Stimulated activated CD4-positive, alpha-beta T cell treated with anti-CD3 and anti-CD28 coated beads, Interleukin-2, amount 100 ng/mL, for 4 hours (primary cell): ENCODE measurements at regions not wholly inside any gene's neighbourhood (a gene's known extent, or its start where the extent isn't known, plus 50 kb on each side); places are given as distances from the start of the nearest gene placed in this dataset.

Source experiments
- DNase-seq: peaks from one replicate; pipeline ENCODE4 v3.0.0-alpha.2; 2020; ENCODE audit warnings: low read depth

- no peak for DNase-seq
These were observed 748.5 kb upstream of the CBLB start for GRCh38 chr3:106617276-106617675.

DNA sequence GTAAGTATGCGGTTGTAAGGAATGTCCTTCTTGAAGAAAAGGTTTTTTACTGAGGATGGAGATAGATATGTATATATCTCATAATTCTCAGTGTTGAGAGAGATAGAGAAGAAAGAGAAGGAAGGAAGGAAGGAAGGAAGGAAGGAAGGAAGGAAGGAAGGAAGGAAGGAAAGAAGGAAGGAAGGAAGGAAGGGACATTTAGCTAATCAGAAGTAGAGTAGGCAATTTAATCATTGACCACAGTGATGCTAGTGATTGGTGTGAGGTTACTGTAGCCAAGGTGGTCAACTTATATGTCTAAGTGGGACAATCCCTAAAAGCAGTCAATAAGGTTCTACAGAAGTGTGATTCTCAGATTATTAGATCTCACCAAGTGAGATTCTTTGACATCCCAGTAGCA, 751.8 kb upstream of the CBLB start:
- no peak for DNase-seq

- DNase-seq = no peak
These were observed 753.1 kb upstream of the CCDC54 start for GRCh38 chr3:106624154-106624553.

DNA sequence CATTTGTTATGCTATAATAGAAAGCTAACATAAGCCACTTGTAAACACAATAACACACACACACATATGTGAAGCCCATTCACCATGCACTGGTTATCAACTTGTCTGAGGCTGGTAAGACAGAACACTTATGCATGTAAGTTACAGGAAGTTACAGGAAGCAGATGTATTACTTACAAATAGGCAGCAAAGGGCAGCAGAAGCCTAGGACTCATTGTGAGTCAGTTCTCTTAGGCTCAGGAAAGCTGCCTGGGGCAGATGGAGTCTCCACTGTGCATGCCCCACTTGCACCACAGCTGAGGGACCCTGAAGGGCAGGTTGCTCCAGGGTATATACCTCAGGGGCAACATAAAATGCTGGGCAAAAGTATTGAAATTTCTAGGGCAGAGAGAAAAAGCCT, 748.8 kb upstream of the CCDC54 start:
- no peak for DNase-seq

GRCh38 chr3:106629215-106629832, 747.9 kb upstream of the CCDC54 start:
- no peak for DNase-seq

DNA sequence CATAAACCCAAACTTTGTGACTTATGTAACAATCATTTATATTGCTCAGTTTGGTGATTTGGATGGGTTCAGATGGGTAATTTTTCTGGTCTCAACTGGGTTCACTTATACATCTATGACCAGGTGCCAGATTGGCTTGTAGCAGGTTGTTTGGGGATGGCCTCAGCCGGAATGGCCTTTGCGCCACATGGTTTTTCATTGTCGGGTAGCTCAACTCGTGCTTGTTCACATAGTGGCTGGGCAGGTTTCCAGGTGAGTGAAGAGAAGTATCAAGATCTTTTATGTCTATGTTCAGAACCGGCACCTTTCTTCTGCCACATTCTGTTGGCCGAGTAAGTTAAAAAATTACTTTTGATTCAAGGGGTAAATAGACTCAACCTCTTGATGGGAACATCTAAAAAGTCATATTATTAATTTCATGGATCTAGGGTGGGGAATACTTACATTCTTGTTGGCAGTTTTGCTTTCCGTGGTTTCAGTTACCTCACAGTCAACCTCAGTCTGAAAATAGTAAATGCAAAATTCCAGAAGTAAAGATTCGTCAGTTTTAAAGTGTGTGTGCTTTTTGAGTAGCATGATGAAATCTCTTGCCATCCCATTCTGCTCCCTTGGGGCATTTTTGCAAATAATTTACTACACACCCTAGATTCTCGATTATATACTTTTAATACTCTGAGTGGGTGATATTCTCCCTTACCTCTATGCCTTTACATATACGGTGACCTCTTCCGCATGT, 745.7 kb upstream of the CCDC54 start:
- no peak for DNase-seq

DNA sequence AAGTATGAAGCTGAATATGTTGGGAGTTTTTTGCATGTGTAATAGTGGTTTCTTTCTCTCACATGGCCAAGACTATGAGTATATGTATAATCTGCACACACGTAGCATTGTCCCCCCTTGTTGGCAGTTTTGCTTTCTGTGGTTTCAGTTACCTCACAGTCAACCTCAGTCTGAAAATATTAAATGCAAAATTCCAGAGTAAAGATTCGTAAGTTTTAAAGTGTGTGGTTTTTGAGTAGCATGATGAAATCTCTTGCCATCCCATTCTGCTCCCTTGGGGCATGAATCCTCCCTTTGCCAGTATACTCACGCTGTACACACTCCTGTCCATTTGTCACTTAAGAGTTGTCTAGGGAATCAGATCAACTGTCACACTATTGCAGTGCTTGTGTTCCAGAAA, 742.0 kb upstream of the CCDC54 start:
- DNase-seq = no peak

DNA sequence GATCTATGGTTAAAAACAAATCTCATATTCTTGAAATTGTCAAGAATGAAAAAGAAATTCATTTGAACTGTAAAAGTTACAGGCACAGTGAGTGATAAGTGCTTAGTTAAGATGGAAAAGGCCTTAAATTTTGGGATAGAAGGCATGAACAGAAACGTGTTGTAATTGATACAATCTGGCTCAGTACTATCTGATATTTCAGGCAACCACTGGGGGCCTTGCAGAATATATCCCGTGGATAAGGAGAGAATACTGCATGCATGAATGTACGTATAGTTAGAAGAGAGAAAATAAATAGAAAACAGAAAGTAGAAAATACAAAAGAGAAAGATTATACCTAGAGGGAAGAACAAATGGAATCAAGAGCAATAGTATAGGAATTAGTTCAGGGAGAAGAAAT, 741.4 kb upstream of the CCDC54 start:
- DNase-seq = no peak

DNA sequence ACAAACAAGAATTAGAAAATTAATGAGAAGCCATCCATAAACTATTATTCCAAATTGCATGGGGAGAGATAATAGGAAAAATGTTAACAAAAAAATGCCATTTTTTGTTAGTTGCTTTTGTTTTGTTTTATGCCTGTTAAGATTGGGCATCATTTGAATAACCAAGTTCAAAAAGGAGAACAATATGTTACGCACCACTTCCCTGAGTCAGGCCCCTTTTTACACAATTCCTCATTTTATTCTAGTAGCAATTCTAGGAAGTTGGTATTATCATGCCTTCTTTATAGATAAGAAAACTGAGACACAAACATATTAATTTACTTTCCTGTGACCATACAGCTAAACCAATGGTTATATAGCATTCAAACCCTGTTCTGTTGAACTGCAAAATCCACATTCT, 736.9 kb upstream of the CCDC54 start:
- no peak for DNase-seq

- no peak for DNase-seq
These were observed 735.1 kb upstream of the CCDC54 start for GRCh38 chr3:106642161-106642560.

- DNase-seq = no peak
These were observed 733.5 kb upstream of the CCDC54 start for GRCh38 chr3:106643684-106644161.

DNA sequence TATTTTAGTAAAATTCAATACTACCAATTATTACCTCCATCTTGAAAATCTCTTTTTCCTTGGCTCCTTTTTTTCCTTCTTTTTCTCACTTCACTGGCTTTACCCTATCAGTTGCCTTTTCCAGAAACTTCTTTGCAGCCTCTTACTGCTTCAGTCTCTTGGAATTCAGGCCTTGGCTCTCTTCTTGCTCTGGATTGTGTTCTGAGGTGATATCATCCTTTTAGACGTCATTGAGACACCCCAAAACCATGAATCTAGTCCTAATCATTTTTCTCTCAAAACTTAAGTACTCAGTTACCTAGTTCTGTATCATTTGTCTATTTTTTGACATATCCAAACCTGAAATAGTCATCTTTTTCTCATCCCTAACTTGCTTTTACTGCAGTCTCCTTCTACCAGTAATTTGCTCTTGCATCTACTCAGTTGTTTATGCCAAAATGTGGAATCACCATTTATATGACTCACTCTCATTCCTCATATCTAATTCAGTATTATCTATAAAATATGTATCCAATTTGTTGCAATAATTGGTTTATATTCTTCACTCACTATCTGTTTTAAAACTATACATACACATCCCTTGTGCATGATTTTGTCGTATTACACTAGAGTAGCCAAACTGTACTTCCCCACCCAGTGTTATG, 703.2 kb upstream of the CCDC54 start:
- DNase-seq = no peak

DNA sequence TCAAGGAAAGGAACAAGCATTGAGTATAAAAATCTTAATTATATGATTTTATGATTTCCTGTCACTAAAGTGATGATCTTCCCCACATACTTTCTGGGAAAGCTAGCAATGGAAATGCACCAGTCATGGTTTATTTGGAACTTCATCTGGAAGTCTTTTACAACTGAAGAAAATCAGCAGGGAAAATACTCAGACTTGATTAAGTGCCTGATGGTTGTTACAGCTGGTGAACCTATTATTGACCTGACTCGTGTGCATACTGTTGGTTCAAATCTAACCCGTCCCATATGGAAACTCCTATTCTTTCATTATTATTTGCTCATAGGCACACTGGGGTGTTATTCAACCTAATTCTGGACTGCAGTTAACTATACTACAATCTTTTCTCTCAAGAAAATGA, 701.8 kb upstream of the CCDC54 start:
- no peak for DNase-seq

DNA sequence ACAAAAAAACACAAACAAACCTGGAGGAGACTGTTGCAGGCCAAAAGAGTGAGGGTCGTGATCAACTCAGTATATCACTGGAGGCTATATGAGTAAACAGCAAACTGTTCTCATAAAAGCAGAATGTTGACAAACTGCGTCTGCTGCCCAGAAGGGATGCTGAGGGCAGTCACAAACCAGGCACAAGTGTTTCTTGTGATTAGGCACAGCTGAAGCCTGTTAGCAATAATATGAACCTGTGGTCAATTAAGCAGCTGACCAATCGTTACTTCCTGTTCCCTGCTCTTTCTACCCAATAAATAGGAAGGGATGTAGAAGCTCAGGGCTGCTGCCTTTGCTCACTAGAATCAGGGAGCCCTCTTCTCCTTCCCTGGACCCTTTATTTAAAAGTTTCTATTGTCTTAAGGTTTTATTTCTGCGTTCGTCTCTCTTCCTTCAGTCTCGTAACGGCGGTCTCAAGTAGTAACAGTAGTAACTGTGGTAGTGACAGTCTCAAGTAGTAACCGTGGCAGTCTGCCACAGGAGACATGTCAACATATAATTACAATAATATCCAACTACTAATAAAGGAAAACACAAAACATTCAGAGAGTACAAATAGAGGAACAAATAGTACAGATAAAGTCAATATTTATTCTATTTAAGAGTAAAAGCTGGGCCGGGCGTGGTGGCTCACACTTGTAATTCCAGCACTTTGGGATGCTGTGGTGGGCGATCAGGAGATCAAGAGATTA, 698.4 kb upstream of the CCDC54 start:
- DNase-seq = no peak

GRCh38 chr3:106683953-106684620, 693.2 kb upstream of the CCDC54 start:
- DNase-seq = no peak

- DNase-seq = no peak
These were observed 691.5 kb upstream of the CCDC54 start for GRCh38 chr3:106685745-106686144.

GRCh38 chr3:106687905-106688304, 689.3 kb upstream of the CCDC54 start:
- DNase-seq = no peak

GRCh38 chr3:106688464-106688863, 688.8 kb upstream of the CCDC54 start:
- DNase-seq = no peak

DNA sequence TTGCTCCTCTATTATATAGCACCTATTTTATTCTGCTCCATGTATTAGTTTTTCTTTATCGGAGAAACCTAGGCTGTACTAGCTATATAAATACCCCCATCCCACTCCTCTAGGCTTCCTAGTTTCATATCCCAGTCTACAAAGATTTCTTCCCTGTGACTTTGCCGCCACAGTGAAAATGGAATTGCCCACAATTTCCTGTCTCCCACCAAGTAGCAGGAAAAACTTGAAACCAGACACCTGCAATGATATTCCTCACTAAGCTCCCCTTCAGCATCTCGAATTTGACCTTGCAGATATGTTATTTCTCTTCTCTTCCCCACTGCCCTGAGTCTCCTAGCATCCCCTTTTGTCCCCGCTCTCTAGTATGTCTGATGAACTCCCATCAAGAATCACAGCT, 685.8 kb upstream of the CCDC54 start:
- no peak for DNase-seq

DNA sequence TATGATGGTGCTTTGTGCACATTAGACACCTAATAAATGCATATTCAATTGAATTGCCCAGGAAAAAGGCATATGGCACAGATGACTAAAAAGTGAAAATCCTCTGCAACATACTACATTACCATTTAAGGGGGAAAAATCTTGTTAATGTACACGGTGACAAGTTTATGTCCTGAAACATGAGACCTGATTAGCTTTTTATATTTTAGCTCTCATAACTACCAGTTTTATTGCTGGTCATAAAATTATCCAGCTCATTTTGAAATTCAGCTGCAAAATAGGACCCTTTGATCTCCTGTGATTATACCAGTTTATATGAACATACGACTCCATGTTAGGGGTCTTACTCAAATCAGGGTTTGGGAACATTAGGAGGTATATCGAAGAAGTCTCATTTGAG, 684.6 kb upstream of the CCDC54 start:
- DNase-seq = no peak

GRCh38 chr3:106699122-106699521, 678.1 kb upstream of the CCDC54 start:
- DNase-seq = no peak

DNA sequence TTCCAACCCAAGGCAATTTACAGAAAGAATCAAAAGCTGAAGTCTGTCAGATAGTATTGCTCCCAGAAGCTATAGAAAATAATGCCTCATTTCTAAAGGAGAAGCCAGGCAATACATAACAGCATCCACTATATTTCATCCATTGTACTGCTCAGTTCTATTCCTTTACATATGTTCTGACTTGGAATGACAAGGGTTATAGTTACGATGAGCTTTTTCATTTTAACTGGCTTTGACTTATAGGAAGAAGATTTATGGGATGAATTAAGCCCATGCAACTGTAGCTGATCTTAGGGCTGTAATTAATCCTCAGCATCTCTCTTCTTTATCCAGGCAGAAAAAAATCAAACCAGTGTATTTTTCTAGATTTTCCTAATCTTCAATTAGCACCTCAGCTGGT, 676.3 kb upstream of the CCDC54 start:
- DNase-seq = no peak
